ENCODE measurements at regions not wholly inside any gene's neighbourhood (a gene's known extent, or its start where the extent isn't known, plus 50 kb on each side); places are given as distances from the start of the nearest gene placed in this dataset.
"Not testable (repeated sequence)": the region's sequence is repeated elsewhere in the genome, so short reads cannot be mapped to it uniquely, and the experiment has no call there.

DNA sequence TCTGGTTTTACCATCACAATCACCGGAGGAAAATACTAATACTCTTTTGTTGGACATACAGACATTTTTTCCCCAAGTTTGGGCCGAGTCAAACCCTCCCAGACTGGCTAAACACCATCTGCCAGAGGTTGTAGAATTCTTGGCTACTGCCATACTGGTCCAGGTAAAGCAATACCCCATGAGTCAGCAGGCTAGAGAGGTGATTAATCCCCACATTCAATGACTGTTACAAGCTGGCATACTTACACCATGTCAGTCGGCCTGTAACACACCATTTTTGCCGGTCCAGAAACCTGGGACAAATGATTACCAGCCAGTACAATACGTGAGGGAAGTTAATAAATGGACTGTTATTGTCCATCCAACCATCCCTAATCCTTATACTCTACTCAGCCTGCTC is 923.9 kb upstream of the AMELY start:
- no peaks in the 10 kb centered on the region for H3K4me1 Mint-ChIP-seq (ENCODE audit: low read depth)
- DNase-seq: no peak
- CTCF ChIA-PET: no interaction called here
- no peaks in the 10 kb centered on the region for H3K4me1 ChIP-seq (ENCODE audit: insufficient read depth, low read length)
- intact Hi-C loops (cut with DNase I, micrococcal nuclease): no loop called here
- POLR2A ChIA-PET: no interaction called here
- no peaks in the 10 kb centered on the region for H3K9me3 ChIP-seq (ENCODE audit: control insufficient read depth in 1 of 2, insufficient read depth in 1 of 2, low read length in 2 of 2)
- no peak for ATAC-seq (ENCODE audit: poor library complexity)
- H3K4me3 ChIP-seq (ENCODE audit: low read length): no peak overlapping the region
- no peak overlapping the region for H3K4me3 Mint-ChIP-seq
- no peaks in the 10 kb centered on the region for H3K36me3 Mint-ChIP-seq (ENCODE audit: low read depth)
- no peaks in the 10 kb centered on the region for H3K9me3 Mint-ChIP-seq
- H3K36me3 ChIP-seq (ENCODE audit: insufficient read depth, low read length): no peaks in the 10 kb centered on the region
- H3K27ac ChIP-seq (ENCODE audit: low read depth in 1 of 2, low read length in 2 of 2): no peak overlapping the region
- H3K27me3 Mint-ChIP-seq: no peaks in the 10 kb centered on the region
- no peaks in the 10 kb centered on the region for H3K27me3 ChIP-seq (ENCODE audit: control insufficient read depth in 1 of 2, insufficient read depth in 2 of 2, low read length in 2 of 2)
- H3K27ac Mint-ChIP-seq: no peak overlapping the region
- TF ChIP-seq, protein P1, sequence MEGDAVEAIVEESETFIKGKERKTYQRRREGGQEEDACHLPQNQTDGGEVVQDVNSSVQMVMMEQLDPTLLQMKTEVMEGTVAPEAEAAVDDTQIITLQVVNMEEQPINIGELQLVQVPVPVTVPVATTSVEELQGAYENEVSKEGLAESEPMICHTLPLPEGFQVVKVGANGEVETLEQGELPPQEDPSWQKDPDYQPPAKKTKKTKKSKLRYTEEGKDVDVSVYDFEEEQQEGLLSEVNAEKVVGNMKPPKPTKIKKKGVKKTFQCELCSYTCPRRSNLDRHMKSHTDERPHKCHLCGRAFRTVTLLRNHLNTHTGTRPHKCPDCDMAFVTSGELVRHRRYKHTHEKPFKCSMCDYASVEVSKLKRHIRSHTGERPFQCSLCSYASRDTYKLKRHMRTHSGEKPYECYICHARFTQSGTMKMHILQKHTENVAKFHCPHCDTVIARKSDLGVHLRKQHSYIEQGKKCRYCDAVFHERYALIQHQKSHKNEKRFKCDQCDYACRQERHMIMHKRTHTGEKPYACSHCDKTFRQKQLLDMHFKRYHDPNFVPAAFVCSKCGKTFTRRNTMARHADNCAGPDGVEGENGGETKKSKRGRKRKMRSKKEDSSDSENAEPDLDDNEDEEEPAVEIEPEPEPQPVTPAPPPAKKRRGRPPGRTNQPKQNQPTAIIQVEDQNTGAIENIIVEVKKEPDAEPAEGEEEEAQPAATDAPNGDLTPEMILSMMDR (IDR thresholded peaks at IDR 0.05): no peak

DNA sequence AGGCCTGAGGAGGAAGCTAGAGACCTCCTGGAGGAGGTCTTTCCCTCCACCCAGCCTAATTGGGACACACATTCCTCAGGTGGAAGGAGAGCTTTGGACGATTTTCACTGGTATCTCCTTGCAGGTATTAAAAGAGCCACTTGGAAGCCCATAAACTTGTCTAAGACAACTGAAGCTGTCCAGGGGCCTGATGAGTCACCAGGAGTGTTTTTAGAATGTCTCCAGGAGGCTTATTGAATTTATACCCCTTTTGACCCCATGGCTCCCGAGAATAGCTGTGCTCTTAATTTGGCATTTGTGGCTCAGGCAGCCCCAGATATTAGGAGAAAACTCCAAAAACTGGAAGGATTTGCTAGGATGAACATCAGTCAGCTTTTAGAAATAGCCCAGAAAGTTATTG is 922.7 kb upstream of the AMELY start:
- H3K4me3 ChIP-seq (ENCODE audit: low read length): no peak overlapping the region
- TF ChIP-seq, protein P1 (IDR thresholded peaks at IDR 0.05): no peak
- H3K36me3 ChIP-seq (ENCODE audit: insufficient read depth, low read length): no peaks in the 10 kb centered on the region
- ATAC-seq (ENCODE audit: poor library complexity) (no peak), DNase-seq (no peak)
- no peaks in the 10 kb centered on the region for H3K9me3 ChIP-seq (ENCODE audit: control insufficient read depth in 1 of 2, insufficient read depth in 1 of 2, low read length in 2 of 2)
- Mint-ChIP-seq H3K27ac (no peak overlapping the region), H3K4me3 (no peak overlapping the region), H3K27me3 (no peaks in the 10 kb centered on the region), H3K4me1 (ENCODE audit: low read depth) (no peaks in the 10 kb centered on the region), H3K36me3 (ENCODE audit: low read depth) (no peaks in the 10 kb centered on the region), H3K9me3 (no peaks in the 10 kb centered on the region)
- CTCF ChIA-PET: no interaction called here
- H3K27ac ChIP-seq (ENCODE audit: low read depth in 1 of 2, low read length in 2 of 2): no peak overlapping the region
- intact Hi-C loops (cut with DNase I, micrococcal nuclease): no loop called here
- no peaks in the 10 kb centered on the region for H3K4me1 ChIP-seq (ENCODE audit: insufficient read depth, low read length)
- POLR2A ChIA-PET: no interaction called here
- no peaks in the 10 kb centered on the region for H3K27me3 ChIP-seq (ENCODE audit: control insufficient read depth in 1 of 2, insufficient read depth in 2 of 2, low read length in 2 of 2)

DNA sequence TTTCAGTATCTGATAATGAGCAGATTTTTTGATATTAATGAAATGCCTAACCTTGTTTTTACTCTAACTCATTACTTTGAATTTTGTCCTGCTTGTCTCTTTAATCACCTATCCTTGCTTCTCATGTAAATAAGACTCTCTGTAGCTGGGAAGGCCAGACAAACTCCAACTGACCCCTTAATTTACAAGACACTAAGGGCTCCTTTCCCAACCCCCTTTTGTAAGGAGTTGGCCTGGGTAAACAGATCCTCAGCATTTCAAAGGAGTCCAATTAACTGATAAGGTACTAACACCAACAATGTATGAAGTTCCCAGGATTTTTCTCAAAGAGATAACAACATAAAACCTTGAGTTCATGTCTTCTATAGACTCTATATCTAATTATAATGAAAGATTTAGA is 919.3 kb upstream of the AMELY start:
- H3K9me3 Mint-ChIP-seq; H3K36me3 ChIP-seq (ENCODE audit: insufficient read depth, low read length); H3K4me3 Mint-ChIP-seq; CTCF ChIA-PET; H3K36me3 Mint-ChIP-seq (ENCODE audit: low read depth); H3K4me1 Mint-ChIP-seq (ENCODE audit: low read depth); H3K9me3 ChIP-seq (ENCODE audit: control insufficient read depth in 1 of 2, insufficient read depth in 1 of 2, low read length in 2 of 2); H3K27ac Mint-ChIP-seq; DNase-seq; H3K27me3 ChIP-seq (ENCODE audit: control insufficient read depth in 1 of 2, insufficient read depth in 2 of 2, low read length in 2 of 2); ATAC-seq (ENCODE audit: poor library complexity); POLR2A ChIA-PET; intact Hi-C loops (cut with DNase I, micrococcal nuclease); H3K27ac ChIP-seq (ENCODE audit: low read depth in 1 of 2, low read length in 2 of 2); H3K27me3 Mint-ChIP-seq; H3K4me3 ChIP-seq (ENCODE audit: low read length); H3K4me1 ChIP-seq (ENCODE audit: insufficient read depth, low read length): not testable (repeated sequence)

DNA sequence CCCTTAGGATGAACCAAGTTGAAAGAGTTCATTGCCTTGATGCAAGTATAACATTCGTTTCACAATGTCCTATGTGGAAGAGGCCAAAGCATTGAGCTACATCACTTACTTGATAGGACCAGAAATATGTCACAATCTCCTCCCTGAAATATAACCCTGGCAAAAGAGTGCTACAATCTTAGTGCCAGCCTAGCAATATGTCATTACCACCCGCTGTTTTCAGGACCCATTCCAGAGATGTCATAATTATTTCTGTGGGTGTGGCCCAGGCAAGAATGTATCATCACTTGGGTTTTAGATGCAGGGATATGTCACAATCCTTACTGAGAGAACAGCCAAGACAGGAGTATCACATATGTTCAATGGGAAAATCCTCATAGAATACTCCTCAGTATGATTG is 915.0 kb upstream of the AMELY start:
- Histone ChIP-seq H3K36me3 (ENCODE audit: insufficient read depth, low read length) (no peaks in the 10 kb centered on the region), H3K27ac (ENCODE audit: low read depth in 1 of 2, low read length in 2 of 2) (no peak overlapping the region), H3K4me3 (ENCODE audit: low read length) (no peak overlapping the region), H3K9me3 (ENCODE audit: control insufficient read depth in 1 of 2, insufficient read depth in 1 of 2, low read length in 2 of 2) (no peaks in the 10 kb centered on the region), H3K4me1 (ENCODE audit: insufficient read depth, low read length) (no peaks in the 10 kb centered on the region), H3K27me3 (ENCODE audit: control insufficient read depth in 1 of 2, insufficient read depth in 2 of 2, low read length in 2 of 2) (no peaks in the 10 kb centered on the region)
- ATAC-seq (ENCODE audit: poor library complexity): no peak
- H3K27ac Mint-ChIP-seq: no peak overlapping the region
- ChIA-PET POLR2A (no interaction called here), CTCF (no interaction called here)
- no peaks in the 10 kb centered on the region for H3K27me3 Mint-ChIP-seq
- no peaks in the 10 kb centered on the region for H3K9me3 Mint-ChIP-seq
- H3K36me3 Mint-ChIP-seq (ENCODE audit: low read depth): no peaks in the 10 kb centered on the region
- TF ChIP-seq, protein P1 (IDR thresholded peaks at IDR 0.05): no peak
- H3K4me1 Mint-ChIP-seq (ENCODE audit: low read depth): no peaks in the 10 kb centered on the region
- H3K4me3 Mint-ChIP-seq: no peak overlapping the region
- intact Hi-C loops (cut with DNase I, micrococcal nuclease): no loop called here
- no peak for DNase-seq

Measured in CD4-positive, alpha-beta T cell (primary cell).